Skeletal muscle tissue (tissue), 3 donors: ENCODE measurements at regions not wholly inside any gene's neighbourhood (a gene's known extent, or its start where the extent isn't known, plus 50 kb on each side); places are given as distances from the start of the nearest gene placed in this dataset.
A peak's percentile ranks its signal among the peaks of the same experiment; 100 is the strongest.

Experiments used
- H3K27ac ChIP-seq: one replicate; pipeline ENCODE4 v1.7.0; 2013; ENCODE audit warnings: mild to moderate bottlenecking, low read depth, low read length, inconsistent platforms
- H3K27me3 ChIP-seq, 3 donors: one replicate each; pipeline ENCODE4 v1.7.0; 2013; ENCODE audit warnings: low read length in 3 of 3; ENCODE audit not compliant: control insufficient read depth in 3 of 3, insufficient read depth in 3 of 3
- H3K36me3 ChIP-seq, 3 donors: one replicate each; pipeline ENCODE4 v1.7.0; 2013; ENCODE audit warnings: low read length in 3 of 3; ENCODE audit not compliant: control insufficient read depth in 3 of 3, insufficient read depth in 3 of 3
- H3K4me1 ChIP-seq, 3 donors: one replicate each; pipeline ENCODE4 v1.7.0; 2013; ENCODE audit warnings: low read length in 3 of 3, mild to moderate bottlenecking in 3 of 3; ENCODE audit not compliant: control insufficient read depth in 3 of 3, insufficient read depth in 3 of 3
- H3K4me3 ChIP-seq, 3 donors: one replicate each; pipeline ENCODE4 v1.7.0; 2013; ENCODE audit warnings: low read length in 3 of 3
- H3K9ac ChIP-seq, 3 donors: one replicate each; pipeline ENCODE4 v1.7.0; 2013; ENCODE audit warnings: low read length in 3 of 3, mild to moderate bottlenecking in 3 of 3, moderate library complexity in 2 of 3, low read depth in 1 of 3
- H3K9me3 ChIP-seq, 3 donors: one replicate each; pipeline ENCODE4 v1.7.0; 2013; ENCODE audit warnings: low read length in 3 of 3; ENCODE audit not compliant: control insufficient read depth in 3 of 3
- donor health status: Osteomylitis.

DNA sequence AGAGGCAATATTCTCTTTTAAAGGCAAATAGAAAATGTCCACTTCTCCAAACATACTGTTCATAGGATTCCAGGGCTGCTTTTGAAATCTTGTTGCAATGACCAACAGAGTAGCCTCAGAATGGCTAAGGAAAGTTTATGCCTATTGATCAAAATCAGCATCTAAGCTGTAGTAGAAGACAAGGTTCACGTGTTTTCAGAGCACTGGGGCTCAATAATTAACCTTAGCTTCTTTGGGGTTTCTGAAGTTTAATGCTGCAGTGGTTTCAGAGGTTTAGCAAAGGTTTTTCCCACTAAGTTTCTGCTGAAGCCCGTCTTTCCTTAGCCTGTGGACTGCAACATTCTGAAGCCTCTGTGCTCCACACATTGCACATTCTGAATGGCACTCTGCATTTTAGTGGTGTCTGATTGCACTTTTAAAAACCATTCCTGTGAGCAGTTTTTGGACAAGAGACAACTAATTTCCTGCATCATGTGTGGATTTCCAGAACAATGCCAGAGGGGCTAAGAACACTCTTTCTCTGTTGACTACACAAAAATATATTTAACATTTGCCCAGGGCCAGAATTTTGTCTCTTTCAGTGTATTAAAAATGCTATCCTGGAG, 342.5 kb downstream of the PTEN start:
- no peaks in the 10 kb centered on the region for H3K27me3 ChIP-seq
- no peaks in the 10 kb centered on the region for H3K9me3 ChIP-seq
- peaks cover 6 to 12% (median 10%) of the 10 kb centered on the region in 3 donors for H3K4me1 ChIP-seq
- no peaks in the 10 kb centered on the region for H3K36me3 ChIP-seq
- H3K4me3 ChIP-seq = no peak overlapping the region
- H3K9ac ChIP-seq = no peak overlapping the region
- H3K27ac ChIP-seq = no peak overlapping the region

DNA sequence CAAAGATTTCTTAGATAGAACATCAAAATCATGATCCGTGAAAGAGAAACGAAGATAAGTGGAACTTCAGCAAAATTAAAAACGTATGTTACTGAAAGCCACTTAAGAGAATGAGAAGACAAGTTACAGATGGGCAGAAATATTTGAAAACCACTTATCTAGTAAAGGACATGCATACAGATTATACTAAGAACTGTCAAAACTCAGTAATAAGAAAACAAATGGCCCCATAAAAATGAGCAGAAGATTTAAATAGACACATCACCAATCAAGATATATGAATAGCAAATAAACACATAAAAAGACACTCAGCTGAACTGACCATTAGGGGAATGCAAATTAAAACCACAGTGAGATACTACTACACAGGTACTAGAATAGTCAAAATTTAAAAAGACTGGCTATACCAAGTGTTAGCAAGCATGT, 343.7 kb downstream of the PTEN start:
- Histone ChIP-seq H3K4me1 (peaks cover 7 to 13% (median 12%) of the 10 kb centered on the region in 3 donors), H3K27ac (no peak overlapping the region), H3K9ac (no peak overlapping the region), H3K4me3 (no peak overlapping the region), H3K9me3 (no peaks in the 10 kb centered on the region), H3K36me3 (no peaks in the 10 kb centered on the region), H3K27me3 (no peaks in the 10 kb centered on the region)

DNA sequence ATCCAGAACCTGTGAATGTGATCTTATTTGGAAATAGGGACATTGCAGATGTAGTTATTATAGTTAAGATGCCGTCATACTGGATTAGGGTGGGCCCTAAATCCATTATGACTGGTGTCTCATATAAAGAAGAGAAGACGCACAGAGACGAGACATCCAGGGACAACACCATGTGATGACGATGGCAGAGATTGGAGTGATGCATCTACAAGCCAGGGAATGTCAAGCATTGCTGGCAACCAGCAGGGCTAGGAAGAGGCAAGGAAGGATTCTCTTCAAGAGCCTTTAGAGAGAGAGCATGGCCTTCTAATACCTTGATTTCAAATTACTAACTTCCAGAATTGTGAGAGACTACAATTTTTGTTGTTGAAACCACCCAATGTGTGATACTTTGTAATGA, 345.8 kb downstream of the PTEN start:
- no peak overlapping the region for H3K4me3 ChIP-seq
- no peak overlapping the region for H3K27ac ChIP-seq
- H3K36me3 ChIP-seq = no peaks in the 10 kb centered on the region
- peaks cover 7 to 13% (median 12%) of the 10 kb centered on the region in 3 donors for H3K4me1 ChIP-seq
- H3K9ac ChIP-seq = no peak overlapping the region
- no peaks in the 10 kb centered on the region for H3K27me3 ChIP-seq
- H3K9me3 ChIP-seq = no peaks in the 10 kb centered on the region

DNA sequence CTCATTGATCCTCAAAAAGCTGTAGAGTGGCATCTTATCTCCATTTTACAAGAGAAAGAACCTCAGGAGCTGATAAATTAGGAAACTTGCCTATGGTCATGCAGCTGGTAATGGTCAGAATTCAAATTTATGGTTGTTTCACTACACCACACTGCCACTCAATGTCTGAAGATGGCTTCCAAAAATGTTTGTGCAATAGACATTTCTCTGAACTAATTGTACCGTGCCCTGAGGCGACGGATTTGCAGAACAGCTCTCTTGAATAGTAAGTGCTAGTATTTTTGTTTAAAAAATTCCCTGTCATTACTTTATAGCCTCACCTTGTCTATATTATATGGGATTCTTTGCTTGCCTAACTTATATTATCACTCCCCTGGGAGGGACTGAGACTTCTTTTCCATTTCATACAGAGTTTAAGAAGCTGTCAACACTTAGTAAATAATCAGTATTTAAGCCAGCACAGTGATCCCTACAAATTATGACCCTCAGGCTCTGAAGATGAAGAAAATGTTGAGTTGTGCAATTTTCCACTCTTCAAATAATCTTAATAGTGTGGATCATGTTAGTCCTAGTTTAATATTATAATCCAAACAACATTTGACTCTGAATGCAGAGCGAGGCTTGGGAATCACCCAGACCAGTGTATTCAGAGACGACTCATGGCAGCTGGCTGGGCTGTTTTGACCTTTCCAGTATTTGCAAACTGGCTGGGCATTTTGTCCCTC, 346.6 kb downstream of the PTEN start:
- Histone ChIP-seq H3K36me3 (no peaks in the 10 kb centered on the region), H3K9ac (no peak overlapping the region), H3K4me1 (peaks cover 7 to 13% (median 12%) of the 10 kb centered on the region in 3 donors), H3K9me3 (no peaks in the 10 kb centered on the region), H3K4me3 (peak overlapping the region in 1 of 3 donors; percentile 15), H3K27ac (peak overlapping the region; percentile 2), H3K27me3 (no peaks in the 10 kb centered on the region)

DNA sequence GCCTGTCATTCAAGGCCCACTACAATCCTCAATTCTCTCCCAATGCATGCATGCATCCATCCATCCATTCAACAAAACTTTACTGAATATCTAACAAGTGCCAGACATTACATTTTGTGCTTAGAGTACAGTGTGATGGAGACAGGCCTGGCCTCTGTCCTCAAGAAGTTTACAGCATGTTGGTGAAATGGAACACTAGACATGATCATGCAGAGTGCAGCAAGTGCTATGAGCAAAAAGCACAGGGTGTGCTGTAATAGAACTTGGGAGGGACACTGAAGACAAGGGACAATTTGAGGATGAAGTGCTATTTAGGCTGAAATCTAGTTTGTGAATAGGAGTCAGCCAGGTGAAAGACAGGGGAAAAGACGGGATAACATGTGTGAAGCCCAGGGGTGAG, 347.8 kb downstream of the PTEN start:
- no peak overlapping the region for H3K9ac ChIP-seq
- no peak overlapping the region for H3K27ac ChIP-seq
- no peaks in the 10 kb centered on the region for H3K9me3 ChIP-seq
- H3K36me3 ChIP-seq = no peaks in the 10 kb centered on the region
- no peaks in the 10 kb centered on the region for H3K27me3 ChIP-seq
- no peak overlapping the region for H3K4me3 ChIP-seq
- peaks cover 7 to 13% (median 12%) of the 10 kb centered on the region in 3 donors for H3K4me1 ChIP-seq

DNA sequence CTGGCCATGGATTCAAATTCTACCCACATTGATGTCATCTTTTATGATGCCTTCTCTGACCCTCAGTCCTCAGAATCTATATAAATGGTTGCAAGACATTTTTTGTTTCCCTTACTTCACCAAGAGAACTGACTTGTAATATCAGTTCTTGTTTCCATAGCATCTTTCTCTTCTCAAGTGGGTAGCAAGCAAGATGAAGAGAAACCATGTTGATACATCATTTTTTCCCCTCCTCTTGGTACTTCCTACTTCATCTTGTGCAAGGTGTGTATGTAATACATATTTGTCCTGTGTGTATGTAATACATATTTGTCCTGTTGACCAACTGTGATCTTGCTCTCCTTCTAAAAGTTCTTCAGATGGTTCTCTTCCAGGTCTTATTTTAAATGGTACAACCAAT, 348.6 kb downstream of the PTEN start:
- Histone ChIP-seq H3K9me3 (no peaks in the 10 kb centered on the region), H3K27ac (no peak overlapping the region), H3K9ac (no peak overlapping the region), H3K4me1 (peaks cover 7 to 13% (median 12%) of the 10 kb centered on the region in 3 donors), H3K27me3 (no peaks in the 10 kb centered on the region), H3K4me3 (no peak overlapping the region), H3K36me3 (no peaks in the 10 kb centered on the region)

DNA sequence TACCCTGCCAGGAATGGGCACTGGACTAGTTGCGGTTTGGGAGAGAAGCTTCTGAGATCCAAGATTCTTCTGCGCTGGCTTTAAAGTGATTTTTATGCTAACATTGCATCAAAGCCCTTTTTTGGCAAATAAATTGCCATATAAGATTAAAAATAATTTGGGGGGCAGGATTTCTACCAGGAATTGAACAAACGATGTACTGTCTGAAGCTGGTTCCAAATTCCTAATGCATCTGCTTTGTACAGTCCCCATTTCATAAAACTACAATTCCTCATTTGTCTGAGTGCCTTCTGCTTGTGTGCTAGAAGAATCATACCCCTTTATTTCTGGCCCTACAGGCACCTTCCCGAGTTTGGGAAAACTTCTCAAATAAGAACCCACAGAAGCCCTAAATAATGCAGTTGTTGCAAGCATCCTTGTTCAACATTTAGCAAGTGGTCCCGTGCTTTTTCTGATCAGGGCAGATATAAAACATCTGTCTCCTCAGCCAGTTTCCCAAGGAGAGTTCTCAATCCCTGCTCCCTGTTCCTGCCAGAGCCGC, 349.7 kb downstream of the PTEN start:
- Histone ChIP-seq H3K36me3 (no peaks in the 10 kb centered on the region), H3K4me3 (no peak overlapping the region), H3K4me1 (peaks cover 8 to 13% (median 12%) of the 10 kb centered on the region in 3 donors), H3K27me3 (no peaks in the 10 kb centered on the region), H3K9ac (no peak overlapping the region), H3K9me3 (no peaks in the 10 kb centered on the region), H3K27ac (no peak overlapping the region)

DNA sequence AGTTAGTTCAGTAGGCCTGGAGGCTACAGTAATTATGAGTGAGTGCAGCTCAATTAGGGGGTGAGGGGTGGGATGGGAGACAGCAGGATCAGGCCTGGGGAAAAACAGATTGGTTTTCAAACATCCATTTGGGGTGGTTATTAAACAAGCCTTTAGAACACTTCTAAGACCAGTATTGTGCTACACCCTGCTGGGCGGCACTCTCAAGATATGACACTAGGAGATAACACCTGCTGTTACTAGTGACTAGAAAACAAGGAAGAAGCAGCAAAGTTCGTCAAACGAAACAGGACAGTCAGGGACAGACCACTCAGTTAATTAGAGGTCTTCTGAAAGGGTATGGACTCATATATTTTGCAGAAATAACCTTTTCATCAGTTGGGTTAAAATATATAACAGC, 353.6 kb downstream of the PTEN start:
- peaks cover 0 to 8% (median 2%) of the 10 kb centered on the region in 3 donors for H3K4me1 ChIP-seq
- no peak overlapping the region for H3K4me3 ChIP-seq
- no peak overlapping the region for H3K9ac ChIP-seq
- no peak overlapping the region for H3K27ac ChIP-seq
- no peaks in the 10 kb centered on the region for H3K9me3 ChIP-seq
- H3K36me3 ChIP-seq = no peaks in the 10 kb centered on the region
- no peaks in the 10 kb centered on the region for H3K27me3 ChIP-seq

DNA sequence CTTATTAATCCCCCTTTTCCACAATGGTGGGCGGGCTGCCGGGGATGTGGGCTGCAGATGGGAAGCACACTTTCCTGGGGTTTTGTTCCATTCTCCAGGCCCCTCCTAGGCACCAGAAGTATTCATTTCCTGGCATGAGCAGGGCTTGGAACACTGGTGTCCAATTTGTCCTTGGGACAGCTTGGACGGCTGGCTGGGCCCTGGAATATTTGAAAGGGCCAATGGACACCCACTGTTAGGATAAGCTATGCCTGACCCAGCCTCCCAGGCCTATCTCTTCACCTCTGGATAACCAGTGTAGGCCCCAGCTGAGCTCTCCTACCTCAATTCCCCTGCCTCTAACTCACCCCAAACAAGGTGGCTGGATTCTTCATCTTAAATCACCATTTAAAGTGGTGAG, 354.9 kb downstream of the PTEN start:
- peaks cover 0 to 13% (median 2%) of the 10 kb centered on the region in 3 donors for H3K4me1 ChIP-seq
- H3K9ac ChIP-seq = no peak overlapping the region
- no peaks in the 10 kb centered on the region for H3K36me3 ChIP-seq
- H3K9me3 ChIP-seq = no peaks in the 10 kb centered on the region
- no peaks in the 10 kb centered on the region for H3K27me3 ChIP-seq
- H3K27ac ChIP-seq = no peak overlapping the region
- H3K4me3 ChIP-seq = no peak overlapping the region

DNA sequence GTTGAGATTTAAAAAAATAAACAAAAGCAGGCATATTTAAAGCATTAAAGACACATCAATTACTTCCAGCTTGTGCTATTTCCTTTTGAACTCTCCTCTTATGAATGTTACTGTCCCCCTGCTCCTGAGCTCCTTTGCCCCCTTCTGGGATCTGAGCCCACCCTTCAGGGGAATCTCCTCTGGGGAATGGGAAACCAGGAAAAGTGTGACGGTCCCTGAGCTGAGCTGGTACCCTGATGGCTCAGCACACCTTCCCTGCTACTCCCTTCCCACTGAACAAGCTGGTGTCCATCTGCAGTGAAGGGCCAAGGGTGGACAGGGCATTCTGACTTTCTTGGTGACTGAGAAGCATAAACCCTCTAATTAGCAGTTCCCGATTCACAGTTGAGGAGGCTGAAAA, 356.3 kb downstream of the PTEN start:
- Histone ChIP-seq H3K27me3 (no peaks in the 10 kb centered on the region), H3K4me1 (peaks cover 0 to 13% (median 2%) of the 10 kb centered on the region in 3 donors), H3K27ac (no peak overlapping the region), H3K9ac (no peak overlapping the region), H3K36me3 (no peaks in the 10 kb centered on the region), H3K9me3 (no peaks in the 10 kb centered on the region), H3K4me3 (no peak overlapping the region)
